Inferior parietal cortex (tissue), 1 donor: ENCODE measurements at regions not wholly inside any gene's neighbourhood (a gene's known extent, or its start where the extent isn't known, plus 50 kb on each side); places are given as distances from the start of the nearest gene placed in this dataset.

ENCODE experiments used
- DNase-seq: peaks from one replicate; pipeline ENCODE4 v3.0.0-alpha.2; 2016; ENCODE audit errors: extremely low spot score

GRCh38 chr13:74043237-74043636 is 91.0 kb downstream of the KLF12 start:
- DNase-seq, result no peak

- DNase-seq, result no peak
Measured at GRCh38 chr13:74040200-74040599, 94.0 kb downstream of the KLF12 start.

DNA sequence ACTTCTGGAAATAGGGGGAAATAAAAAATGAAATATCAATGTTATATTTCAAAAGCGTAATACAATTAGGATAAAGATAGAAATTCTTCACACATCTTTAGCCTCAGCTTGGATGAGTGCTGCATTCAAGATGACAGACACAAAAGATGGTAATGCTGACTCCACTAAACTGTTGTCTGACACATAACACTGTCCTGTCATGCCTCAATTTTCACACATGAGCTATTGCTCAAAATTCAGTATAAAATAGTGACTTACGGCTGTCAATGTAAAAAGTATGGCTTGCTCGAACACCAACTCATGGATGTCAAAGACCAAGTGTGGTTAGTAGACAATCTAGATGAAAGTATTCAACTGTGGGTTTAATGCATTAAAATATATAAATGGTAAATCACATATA is 94.5 kb downstream of the KLF12 start:
- DNase-seq, result no peak

GRCh38 chr13:74039154-74039553 is 95.0 kb downstream of the KLF12 start:
- no peak for DNase-seq

DNA sequence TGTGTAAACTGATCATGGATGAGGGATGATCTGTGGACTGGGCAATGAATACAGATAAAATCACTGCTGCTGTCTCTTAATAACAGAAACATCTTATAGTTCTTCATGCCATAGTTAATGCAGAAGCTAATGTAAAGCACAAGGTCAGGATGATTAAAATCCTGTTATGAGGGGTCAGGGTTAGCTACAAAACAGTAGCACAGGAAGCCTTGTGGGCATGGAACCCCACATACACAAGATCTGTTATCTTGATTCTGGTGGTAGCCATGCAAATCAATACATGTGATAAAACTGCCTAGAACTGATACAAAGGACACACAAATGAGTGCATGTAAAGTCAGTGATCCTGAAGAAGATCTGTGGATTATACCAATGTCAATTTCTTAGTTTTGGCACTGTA is 96.4 kb downstream of the KLF12 start:
- no peak for DNase-seq

GRCh38 chr13:74036373-74036772 is 97.8 kb downstream of the KLF12 start:
- DNase-seq, result no peak

GRCh38 chr13:74035896-74036295 is 98.3 kb downstream of the KLF12 start:
- no peak for DNase-seq

GRCh38 chr13:74032325-74032724 is 101.9 kb downstream of the KLF12 start:
- DNase-seq, result no peak

GRCh38 chr13:74027161-74027779 is 106.9 kb downstream of the KLF12 start:
- no peak for DNase-seq

- DNase-seq, result no peak
Measured at GRCh38 chr13:74026753-74027152, 107.5 kb downstream of the KLF12 start.

GRCh38 chr13:74025369-74025768 is 108.8 kb downstream of the KLF12 start:
- no peak for DNase-seq

DNA sequence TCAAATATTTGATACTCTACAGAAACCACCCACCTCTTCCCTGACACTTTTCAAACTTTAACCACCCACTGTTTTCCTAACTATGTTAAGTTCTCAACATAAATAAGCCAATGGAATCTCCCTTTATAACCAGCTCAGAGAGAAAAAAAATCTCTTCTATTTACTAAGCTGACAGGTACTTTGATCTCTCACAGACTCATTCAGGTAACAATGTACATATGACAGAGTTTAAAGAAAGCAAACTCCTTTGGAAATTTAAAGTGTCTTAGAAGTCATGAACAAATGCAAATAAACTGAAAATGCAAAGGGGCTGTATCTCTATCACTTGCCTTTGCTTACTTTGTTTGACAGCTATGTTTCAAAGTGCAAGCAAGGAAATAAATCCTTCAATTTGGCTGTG is 109.3 kb downstream of the KLF12 start:
- DNase-seq, result no peak

GRCh38 chr13:74024314-74024713 is 109.9 kb downstream of the KLF12 start:
- no peak for DNase-seq

- no peak for DNase-seq
Measured at GRCh38 chr13:74023484-74023883, 110.7 kb downstream of the KLF12 start.

- DNase-seq, result no peak
Measured at GRCh38 chr13:74021505-74021904, 112.7 kb downstream of the KLF12 start.

DNA sequence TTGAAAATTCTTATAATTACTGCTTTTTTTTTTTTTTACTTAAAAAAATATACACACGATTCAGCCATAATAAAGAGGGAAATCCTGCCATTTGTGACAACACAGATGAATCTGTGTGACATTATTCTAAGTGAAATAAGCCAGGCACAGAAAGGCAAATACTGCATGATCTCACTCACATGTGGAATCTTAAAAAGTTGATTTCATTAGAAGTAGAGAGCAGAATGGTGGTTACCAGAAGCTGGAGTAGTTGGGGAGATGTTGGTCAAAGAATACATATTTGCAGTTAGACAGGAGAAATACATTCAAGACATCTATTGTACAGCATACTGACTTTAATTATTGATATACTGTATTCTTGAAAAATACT is 116.2 kb downstream of the KLF12 start:
- DNase-seq, result no peak

DNA sequence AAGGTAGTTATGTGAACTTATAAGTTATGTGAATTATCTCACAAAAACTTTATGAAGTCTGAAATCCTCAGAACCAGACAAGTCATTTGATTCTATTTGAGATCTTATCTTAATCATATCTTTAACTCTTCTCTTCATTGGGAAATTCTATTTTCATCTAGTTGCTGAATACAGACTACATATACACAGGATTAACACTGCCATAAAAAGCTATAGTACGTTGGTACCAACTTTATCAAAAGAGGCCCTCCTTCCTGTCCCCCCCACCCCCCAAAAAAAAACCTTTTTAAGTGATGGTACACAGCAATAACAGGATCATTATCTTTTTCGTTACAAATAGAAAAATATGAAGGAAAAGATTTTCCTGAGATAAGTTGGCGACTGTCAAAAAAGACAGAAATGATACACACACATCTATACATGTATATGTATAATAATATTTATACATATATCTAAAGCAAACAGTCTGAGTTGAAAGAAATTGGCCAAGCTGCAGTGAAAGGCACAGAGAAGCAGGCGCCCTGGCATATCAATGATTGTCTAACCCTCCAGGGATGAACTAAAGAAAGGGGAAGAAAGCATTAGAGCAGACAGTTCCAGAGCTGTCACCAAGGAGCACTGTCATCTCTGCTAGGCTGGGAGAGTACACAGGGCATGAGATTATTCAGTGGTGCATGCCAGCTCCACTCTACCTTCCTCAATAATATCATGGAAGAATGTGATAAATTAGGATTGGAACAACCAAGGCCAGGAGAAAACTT is 116.7 kb downstream of the KLF12 start:
- DNase-seq, result no peak

DNA sequence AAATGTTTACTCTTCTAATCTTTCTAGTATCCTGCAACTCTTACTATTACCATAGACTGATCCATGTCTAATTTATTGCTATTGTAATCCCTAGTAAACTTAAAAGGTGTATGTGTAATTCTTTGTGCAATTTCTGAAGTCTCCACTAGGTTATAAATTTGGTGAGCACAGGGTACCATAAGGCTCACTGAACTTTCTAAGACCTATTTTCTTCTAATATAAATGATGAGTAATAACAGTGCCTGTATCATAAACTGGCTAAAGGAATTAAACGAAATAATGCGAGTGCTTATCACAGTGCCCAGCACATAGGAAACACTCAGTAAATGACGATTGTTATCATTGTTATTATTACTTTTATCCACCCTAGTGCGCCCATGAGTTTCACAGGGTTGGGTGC is 119.1 kb downstream of the KLF12 start:
- DNase-seq, result no peak

DNA sequence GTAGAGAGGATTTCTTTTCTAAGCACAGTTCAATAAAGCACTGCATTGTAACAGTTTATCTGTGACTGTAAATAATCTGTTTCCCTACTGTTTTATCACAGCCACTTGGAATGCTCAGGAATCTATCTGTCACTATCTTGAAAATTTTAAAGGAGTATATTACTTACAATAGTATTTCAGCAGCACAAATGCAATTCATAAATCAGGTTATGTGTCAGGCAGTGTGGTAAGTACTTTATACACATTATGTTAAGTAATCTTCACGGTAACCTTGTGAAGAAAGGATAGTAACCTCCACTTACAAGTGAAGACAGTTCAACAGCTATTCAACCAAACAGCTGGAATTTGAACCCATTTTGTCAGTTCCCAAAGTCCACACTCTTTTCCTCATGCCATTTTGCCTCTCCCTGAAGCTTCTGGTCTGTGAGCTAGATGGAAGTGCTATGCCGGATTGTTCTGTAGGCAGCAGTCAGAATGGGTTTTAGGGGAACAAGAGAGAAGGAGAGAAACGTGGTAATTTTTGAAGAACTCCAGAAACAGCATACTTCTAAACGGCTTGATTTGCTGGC is 125.0 kb downstream of the KLF12 start:
- DNase-seq, result no peak

DNA sequence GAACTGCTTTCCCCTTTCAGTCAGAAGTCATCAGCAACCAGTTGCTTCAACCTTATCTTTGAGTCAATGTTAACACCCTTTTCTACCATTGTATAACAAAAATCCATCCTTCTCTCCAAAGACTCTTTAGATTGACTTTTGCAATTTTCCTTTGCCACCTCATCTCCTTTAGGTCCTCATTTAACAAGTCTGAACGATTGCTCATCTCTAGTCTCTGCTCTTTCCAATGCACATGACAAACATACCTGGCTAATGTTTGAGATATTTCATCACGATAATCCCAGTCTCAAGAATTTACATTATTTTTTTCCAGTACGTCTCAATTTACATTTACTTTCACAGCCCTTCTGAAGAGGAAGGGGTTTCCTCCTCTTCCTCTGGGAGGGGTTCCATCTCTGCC is 127.5 kb downstream of the KLF12 start:
- DNase-seq, result no peak

- DNase-seq, result no peak
Measured at GRCh38 chr13:74005320-74006157, 128.7 kb downstream of the KLF12 start.

DNA sequence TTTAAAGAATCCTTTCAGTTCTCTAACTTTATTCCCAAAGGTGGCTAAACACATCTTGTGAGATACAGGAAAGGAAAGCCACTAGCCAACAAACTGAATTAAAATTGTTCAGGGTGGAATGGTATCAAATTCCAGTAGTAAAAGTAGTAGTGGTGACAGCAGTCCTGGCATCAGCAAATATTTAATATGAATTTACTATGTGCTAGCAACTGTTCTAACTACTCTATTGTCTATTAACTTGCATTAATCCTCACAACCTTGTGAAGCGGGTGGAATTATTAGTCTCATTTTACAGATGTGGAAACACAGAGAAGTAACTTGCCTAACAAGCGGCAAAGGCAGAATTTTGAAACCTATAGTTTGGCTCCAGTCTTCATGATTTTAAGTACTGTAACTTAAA is 130.1 kb downstream of the KLF12 start:
- DNase-seq, result no peak

- DNase-seq, result no peak
Measured at GRCh38 chr13:74003374-74003773, 130.8 kb downstream of the KLF12 start.
